GM12878 (cell line): ENCODE measurements at regions not wholly inside any gene's neighbourhood (a gene's known extent, or its start where the extent isn't known, plus 50 kb on each side); places are given as distances from the start of the nearest gene placed in this dataset.

Experiments
- ATF7 ChIP-seq: fragments of 450-650 bp; IDR thresholded peaks from 2 replicates; pipeline ENCODE4 v1.6.1; 2016; ENCODE audit warnings: low read depth, mild to moderate bottlenecking
- BACH1 ChIP-seq: fragments of 450-650 bp; IDR thresholded peaks from 2 replicates; pipeline ENCODE4 v1.6.1; 2017; ENCODE audit warnings: mild to moderate bottlenecking, borderline replicate concordance
- BCL11A ChIP-seq: IDR thresholded peaks from 2 replicates; pipeline ENCODE4 v1.6.1; 2011; ENCODE audit warnings: low read depth, low read length
- BHLHE40 ChIP-seq, 2 experiments: fragments of 450-650 bp in 1 of 2; IDR thresholded peaks; 2 replicates each; pipeline ENCODE4 v1.6.1; 2011 to 2017; ENCODE audit warnings: low read depth in 2 of 2, borderline replicate concordance in 1 of 2, improper control_type of control experiment in 1 of 2, low read length in 1 of 2, mild to moderate bottlenecking in 1 of 2
- CBFB ChIP-seq: IDR thresholded peaks from 2 replicates; pipeline ENCODE4 v1.6.1; 2016; ENCODE audit warnings: antibody characterized with exemption, low read depth
- CEBPB ChIP-seq, 2 experiments: fragments of 150-350 bp in 1 of 2; IDR thresholded peaks; 2 replicates each; pipeline ENCODE4 v1.6.1; 2012 to 2014; ENCODE audit warnings: low read depth in 2 of 2, low read length in 2 of 2, borderline replicate concordance in 1 of 2, inconsistent platforms in 1 of 2
- CHD2 ChIP-seq: IDR thresholded peaks from 2 replicates; pipeline ENCODE4 v1.6.1; 2011; ENCODE audit warnings: low read depth, low read length, improper control_type of control experiment, borderline replicate concordance
- CREM ChIP-seq: IDR thresholded peaks from 2 replicates; pipeline ENCODE4 v1.6.1; 2014; ENCODE audit warnings: antibody characterized with exemption, low read depth
- DPF2 ChIP-seq: fragments of 450-650 bp; IDR thresholded peaks from 2 replicates; pipeline ENCODE4 v1.6.1; 2017; ENCODE audit warnings: mild to moderate bottlenecking
- E2F8 ChIP-seq: fragments of 450-650 bp; IDR thresholded peaks from 2 replicates; pipeline ENCODE4 v1.6.1; 2018; ENCODE audit warnings: mild to moderate bottlenecking, low read depth, moderate library complexity; ENCODE audit not compliant: partially characterized antibody
- EP300 ChIP-seq, 2 experiments: fragments of 150-350 bp in 1 of 2; IDR thresholded peaks; 2 replicates each; pipeline ENCODE4 v1.6.1; 2011 to 2012; ENCODE audit warnings: low read depth in 2 of 2, low read length in 2 of 2, borderline replicate concordance in 1 of 2, improper control_type of control experiment in 1 of 2, inconsistent platforms in 1 of 2; ENCODE audit not compliant: control insufficient read depth in 1 of 2
- ESRRA ChIP-seq: IDR thresholded peaks from 2 replicates; pipeline ENCODE4 v1.6.1; 2012; ENCODE audit warnings: mild to moderate bottlenecking, low read length, improper control_type of control experiment
- HDGF ChIP-seq: fragments of 450-650 bp; IDR thresholded peaks from 2 replicates; pipeline ENCODE4 v1.6.1; 2016; ENCODE audit warnings: antibody characterized with exemption
- HSF1 ChIP-seq: fragments of 150-350 bp; IDR thresholded peaks from 2 replicates; pipeline ENCODE4 v1.6.1; 2014; ENCODE audit warnings: mild to moderate bottlenecking, low read depth, low read length
- IRF4 ChIP-seq: IDR thresholded peaks from 2 replicates; pipeline ENCODE4 v1.6.1; 2011; ENCODE audit warnings: low read depth, low read length
- NBN ChIP-seq: fragments of 450-650 bp; IDR thresholded peaks from 2 replicates; pipeline ENCODE4 v1.6.1; 2016
- PRDM15 ChIP-seq: fragments of 450-650 bp; formaldehyde crosslinking; IDR thresholded peaks from 2 replicates; pipeline ENCODE4 v1.4.0; 2020; ENCODE audit warnings: mild to moderate bottlenecking, moderate library complexity
- RELA ChIP-seq: fragments of 450-650 bp; IDR thresholded peaks from 2 replicates; pipeline ENCODE4 v1.8.0; 2014; ENCODE audit warnings: borderline replicate concordance; ENCODE audit not compliant: partially characterized antibody
- RUNX3 ChIP-seq: IDR thresholded peaks from 2 replicates; pipeline ENCODE4 v1.6.1; 2012; ENCODE audit warnings: low read length, inconsistent platforms
- SMARCA5 ChIP-seq: fragments of 450-650 bp; IDR thresholded peaks from 2 replicates; pipeline ENCODE4 v1.6.1; 2017; ENCODE audit warnings: mild to moderate bottlenecking
- SUPT20H ChIP-seq: IDR thresholded peaks from 2 replicates; pipeline ENCODE4 v1.6.1; 2011; ENCODE audit warnings: low read depth, mild to moderate bottlenecking, low read length, moderate library complexity, borderline replicate concordance; ENCODE audit not compliant: control insufficient read depth
- TAF1 ChIP-seq: IDR thresholded peaks from 2 replicates; pipeline ENCODE4 v1.6.1; 2011; ENCODE audit warnings: mild to moderate bottlenecking, low read depth, low read length, borderline replicate concordance
- USF2 ChIP-seq: IDR thresholded peaks from 2 replicates; pipeline ENCODE4 v1.6.1; 2011; ENCODE audit warnings: low read depth, low read length, improper control_type of control experiment, borderline replicate concordance

GRCh38 chr15:69666441-69666882 lies 213.8 kb downstream of the RPLP1 start (continued):
- TF ChIP-seq PRDM15 (no peak), HSF1 (no peak; the same call in 1 of the 2 replicates), RELA (no peak), NBN (peak; percentile 86), CREM (peak; percentile 61; the same call in 1 of the 2 replicates), RUNX3 (no peak), HDGF (peak; percentile 65; the same call in 1 of the 2 replicates), CHD2 (0 out of 2 replicates have a peak, but pooled peaks have one; percentile 11), E2F8 (no peak), CEBPB (IDR thresholded peaks at IDR 0.05; ENCODE audit: borderline replicate concordance in 1 of 2, low read depth in 2 of 2, low read length in 2 of 2) (no peak), IRF4 (peak; percentile 57; the same call in 1 of the 2 replicates), BHLHE40 (IDR thresholded peaks at IDR 0.05; ENCODE audit: borderline replicate concordance in 1 of 2, low read depth in 2 of 2, low read length in 1 of 2) (peak; percentile 82 to 89; a peak in 3 of 4 replicates), TAF1 (0 out of 2 replicates have a peak, but pooled peaks have one; percentile 17), SMARCA5 (peak; percentile 68; the same call in 1 of the 2 replicates), ATF7 (peak; percentile 52), USF2 (no peak), DPF2 (peak; percentile 88; the same call in 1 of the 2 replicates), ESRRA (no peak), BCL11A (0 out of 2 replicates have a peak, but pooled peaks have one; percentile 39), CBFB (no peak), SUPT20H (no peak), EP300 (IDR thresholded peaks at IDR 0.05; ENCODE audit: borderline replicate concordance in 1 of 2, control insufficient read depth in 1 of 2, low read depth in 2 of 2, low read length in 2 of 2) (no peak), BACH1 (no peak)
